ENCODE measurements at regions not wholly inside any gene's neighbourhood (a gene's known extent, or its start where the extent isn't known, plus 50 kb on each side); places are given as distances from the start of the nearest gene placed in this dataset.

GRCh38 chr4:152161676-152162330, 374.1 kb downstream of the FBXW7 start:
- no peak for TF ChIP-seq NFRKB (IDR thresholded peaks at IDR 0.05)
- TF ChIP-seq HDGF (IDR thresholded peaks at IDR 0.05; ENCODE audit: borderline replicate concordance): no peak
- no peak for TF ChIP-seq BHLHE40 (IDR thresholded peaks at IDR 0.05; ENCODE audit: borderline replicate concordance)
- TF ChIP-seq FOXM1 (IDR thresholded peaks at IDR 0.05; ENCODE audit: borderline replicate concordance): no peak
- no peak for TF ChIP-seq ELF4 (IDR thresholded peaks at IDR 0.05)
- no peak for TF ChIP-seq TARDBP (IDR thresholded peaks at IDR 0.05)
- ChIA-PET CTCF (interaction anchor here (0.6 to 1.0 kb wide), 2 partner anchors 12 to 23 kb away, joined by 3 read pairs; no protein-coding TSS in a partner anchor), POLR2A (no interaction called here)
- no peak for DNase-seq (ENCODE audit: extremely low spot score)

- no peak for TF ChIP-seq ELF4 (IDR thresholded peaks at IDR 0.05)
- no peak for TF ChIP-seq FOXK2 (IDR thresholded peaks at IDR 0.05)
- TF ChIP-seq FOXM1 (IDR thresholded peaks at IDR 0.05; ENCODE audit: borderline replicate concordance): no peak
- no peak for DNase-seq (ENCODE audit: extremely low spot score)
- CTCF ChIA-PET: no interaction called here
- POLR2A ChIA-PET: no interaction called here
Measured at GRCh38 chr4:152160225-152160800, 375.6 kb downstream of the FBXW7 start.

GRCh38 chr4:152159773-152160172, 376.1 kb downstream of the FBXW7 start:
- TF ChIP-seq TARDBP (IDR thresholded peaks at IDR 0.05) (no peak), FOXK2 (IDR thresholded peaks at IDR 0.05) (no peak), PKNOX1 (IDR thresholded peaks at IDR 0.05) (no peak), BHLHE40 (IDR thresholded peaks at IDR 0.05; ENCODE audit: borderline replicate concordance) (no peak), CTBP1 (IDR thresholded peaks at IDR 0.05; ENCODE audit: borderline replicate concordance) (no peak), ELF4 (IDR thresholded peaks at IDR 0.05) (no peak), L3MBTL2 (conservative IDR thresholded peaks at IDR 0.05) (no peak), ZNF384 (IDR thresholded peaks at IDR 0.05) (no peak), NFRKB (IDR thresholded peaks at IDR 0.05) (no peak), SUZ12 (IDR thresholded peaks at IDR 0.05) (no peak), FOXA1 (IDR thresholded peaks at IDR 0.05) (no peak), SP1 (IDR thresholded peaks at IDR 0.05) (no peak)
- ChIA-PET CTCF (no interaction called here), POLR2A (no interaction called here)
- no peak for DNase-seq (ENCODE audit: extremely low spot score)

- ChIA-PET POLR2A (no interaction called here), CTCF (interaction anchor here (0.6 kb wide), 1 partner anchor 927 kb away, joined by 3 read pairs; no protein-coding TSS in a partner anchor)
- TF ChIP-seq PKNOX1 (IDR thresholded peaks at IDR 0.05) (no peak), ZNF384 (IDR thresholded peaks at IDR 0.05) (no peak), ELF4 (IDR thresholded peaks at IDR 0.05) (no peak), FOXK2 (IDR thresholded peaks at IDR 0.05) (no peak), CTBP1 (IDR thresholded peaks at IDR 0.05; ENCODE audit: borderline replicate concordance) (no peak), FOXA1 (IDR thresholded peaks at IDR 0.05) (no peak), TARDBP (IDR thresholded peaks at IDR 0.05) (no peak), BHLHE40 (IDR thresholded peaks at IDR 0.05; ENCODE audit: borderline replicate concordance) (no peak), SP1 (IDR thresholded peaks at IDR 0.05) (no peak), LEF1 (IDR thresholded peaks at IDR 0.05; ENCODE audit: borderline replicate concordance) (no peak), SUZ12 (IDR thresholded peaks at IDR 0.05) (no peak), FOXM1 (IDR thresholded peaks at IDR 0.05; ENCODE audit: borderline replicate concordance) (no peak), L3MBTL2 (conservative IDR thresholded peaks at IDR 0.05) (no peak), HDGF (IDR thresholded peaks at IDR 0.05; ENCODE audit: borderline replicate concordance) (no peak), NFRKB (IDR thresholded peaks at IDR 0.05) (no peak)
- no peak for DNase-seq (ENCODE audit: extremely low spot score)
Measured at GRCh38 chr4:152158225-152158624, 377.7 kb downstream of the FBXW7 start.

GRCh38 chr4:152157629-152158028, 378.3 kb downstream of the FBXW7 start:
- ChIA-PET CTCF (interaction anchor here (0.6 kb wide), 1 partner anchor 928 kb away, joined by 3 read pairs; no protein-coding TSS in a partner anchor), POLR2A (no interaction called here)
- TF ChIP-seq FOXK2 (IDR thresholded peaks at IDR 0.05) (no peak), ARNT (IDR thresholded peaks at IDR 0.05) (no peak), FOXA1 (IDR thresholded peaks at IDR 0.05) (no peak), LEF1 (IDR thresholded peaks at IDR 0.05; ENCODE audit: borderline replicate concordance) (no peak)
- no peak for DNase-seq (ENCODE audit: extremely low spot score)

- POLR2A ChIA-PET: no interaction called here
- no peak for DNase-seq (ENCODE audit: extremely low spot score)
- TF ChIP-seq TARDBP (IDR thresholded peaks at IDR 0.05) (no peak), LEF1 (IDR thresholded peaks at IDR 0.05; ENCODE audit: borderline replicate concordance) (no peak), FOXK2 (IDR thresholded peaks at IDR 0.05) (no peak), BHLHE40 (IDR thresholded peaks at IDR 0.05; ENCODE audit: borderline replicate concordance) (no peak), SP1 (IDR thresholded peaks at IDR 0.05) (no peak), SUZ12 (IDR thresholded peaks at IDR 0.05) (no peak), HDGF (IDR thresholded peaks at IDR 0.05; ENCODE audit: borderline replicate concordance) (no peak), FOXA1 (IDR thresholded peaks at IDR 0.05) (no peak), PKNOX1 (IDR thresholded peaks at IDR 0.05) (no peak), ZNF384 (IDR thresholded peaks at IDR 0.05) (no peak), L3MBTL2 (conservative IDR thresholded peaks at IDR 0.05) (no peak)
- CTCF ChIA-PET: no interaction called here
Measured at GRCh38 chr4:152156442-152156841, 379.4 kb downstream of the FBXW7 start.
